Cardiac muscle cell (in vitro differentiated cells and primary cell): ENCODE measurements at regions not wholly inside any gene's neighbourhood (a gene's known extent, or its start where the extent isn't known, plus 50 kb on each side); places are given as distances from the start of the nearest gene placed in this dataset.

Experiments
- DNase-seq, 2 donors: peaks; one replicate each; pipeline versions ENCODE4 v3.0.0 to v3.0.0-alpha.2; 2010 to 2017; ENCODE audit warnings: low read depth in 1 of 2, low spot score in 1 of 2
- H3K27ac ChIP-seq: fragments of 200-600 bp; sonication (generic); 2 replicates; pipeline ENCODE4 v1.5.1; 2016
- H3K27me3 ChIP-seq: fragments of 200-600 bp; sonication (generic); 2 replicates; pipeline ENCODE4 v1.6.0; 2016; ENCODE audit warnings: control low read depth
- H3K36me3 ChIP-seq: fragments of 200-600 bp; sonication (generic); 2 replicates; pipeline ENCODE4 v1.5.1; 2016; ENCODE audit warnings: control low read depth
- H3K4me1 ChIP-seq: fragments of 200-600 bp; sonication (generic); 2 replicates; pipeline ENCODE4 v1.8.1; 2017; ENCODE audit warnings: low read depth, mild to moderate bottlenecking, mixed run types
- H3K4me3 ChIP-seq: fragments of 200-600 bp; sonication (generic); 2 replicates; pipeline ENCODE4 v1.5.1; 2016; ENCODE audit warnings: mild to moderate bottlenecking
- H3K9me3 ChIP-seq: fragments of 200-600 bp; sonication (generic); 2 replicates; pipeline ENCODE4 v1.5.1; 2017; ENCODE audit warnings: low read depth, mild to moderate bottlenecking, control low read depth
- CTCF ChIP-seq: IDR thresholded peaks from 2 replicates; pipeline ENCODE4 v1.5.1; 2012; ENCODE audit warnings: low read depth, mild to moderate bottlenecking, low read length

GRCh38 chr16:76724181-76724580 is 447.0 kb downstream of the CNTNAP4 start:
- no peak for TF ChIP-seq CTCF
- H3K9me3 ChIP-seq = no peaks in the 10 kb centered on the region
- no peak overlapping the region for H3K27ac ChIP-seq
- H3K27me3 ChIP-seq = no peaks in the 10 kb centered on the region
- DNase-seq = no peak
- no peaks in the 10 kb centered on the region for H3K36me3 ChIP-seq
- no peaks in the 10 kb centered on the region for H3K4me1 ChIP-seq
- no peak overlapping the region for H3K4me3 ChIP-seq

DNA sequence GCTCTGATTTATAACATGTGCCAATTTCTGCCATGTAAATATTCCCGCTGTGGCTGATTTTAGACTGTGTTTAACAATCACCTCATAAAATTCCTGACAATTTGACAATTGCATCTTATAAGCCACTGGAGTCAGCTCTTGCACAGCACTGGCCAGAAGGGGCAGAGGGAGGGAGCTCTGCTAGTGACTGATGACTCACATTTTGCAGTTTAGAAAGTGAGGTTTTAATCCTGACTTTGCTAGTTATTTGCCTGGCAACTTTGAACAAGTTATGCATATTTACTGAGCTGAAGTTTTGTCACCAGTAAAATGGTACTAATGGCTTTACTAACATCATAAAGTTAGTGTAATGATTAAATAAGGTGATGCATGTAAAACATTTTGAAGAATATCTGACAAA is 452.3 kb downstream of the CNTNAP4 start:
- Histone ChIP-seq H3K36me3 (no peaks in the 10 kb centered on the region), H3K4me3 (no peak overlapping the region), H3K4me1 (no peaks in the 10 kb centered on the region), H3K9me3 (no peaks in the 10 kb centered on the region), H3K27ac (no peak overlapping the region), H3K27me3 (no peaks in the 10 kb centered on the region)
- no peak for DNase-seq
- no peak for TF ChIP-seq CTCF

DNA sequence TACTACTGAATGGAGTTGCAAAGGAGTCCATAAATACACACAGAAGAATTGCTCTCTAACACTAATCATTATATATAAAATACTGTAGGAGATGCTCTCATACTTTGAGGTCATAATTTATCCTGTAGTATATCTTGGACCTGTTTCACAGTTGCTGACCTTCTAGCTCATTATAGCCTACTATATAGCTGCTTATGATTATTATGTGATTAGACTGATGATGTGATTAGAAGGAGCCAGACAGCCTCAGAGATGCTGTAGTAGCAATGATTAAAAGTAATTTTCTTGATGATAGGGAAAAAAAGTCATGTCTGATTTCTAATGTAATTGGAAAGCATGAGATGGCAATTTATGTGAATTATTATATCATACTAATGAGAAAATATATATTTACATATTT is 455.7 kb downstream of the CNTNAP4 start:
- TF ChIP-seq CTCF = no peak
- no peaks in the 10 kb centered on the region for H3K27me3 ChIP-seq
- no peak for DNase-seq
- no peak overlapping the region for H3K4me3 ChIP-seq
- no peaks in the 10 kb centered on the region for H3K4me1 ChIP-seq
- no peak overlapping the region for H3K27ac ChIP-seq
- H3K36me3 ChIP-seq = no peaks in the 10 kb centered on the region
- no peaks in the 10 kb centered on the region for H3K9me3 ChIP-seq

GRCh38 chr16:76741623-76742022 is 449.4 kb upstream of the MON1B start:
- Histone ChIP-seq H3K4me3 (no peak overlapping the region), H3K9me3 (no peaks in the 10 kb centered on the region), H3K36me3 (no peaks in the 10 kb centered on the region), H3K4me1 (no peaks in the 10 kb centered on the region), H3K27me3 (no peaks in the 10 kb centered on the region), H3K27ac (no peak overlapping the region)
- DNase-seq = no peak
- no peak for TF ChIP-seq CTCF

DNA sequence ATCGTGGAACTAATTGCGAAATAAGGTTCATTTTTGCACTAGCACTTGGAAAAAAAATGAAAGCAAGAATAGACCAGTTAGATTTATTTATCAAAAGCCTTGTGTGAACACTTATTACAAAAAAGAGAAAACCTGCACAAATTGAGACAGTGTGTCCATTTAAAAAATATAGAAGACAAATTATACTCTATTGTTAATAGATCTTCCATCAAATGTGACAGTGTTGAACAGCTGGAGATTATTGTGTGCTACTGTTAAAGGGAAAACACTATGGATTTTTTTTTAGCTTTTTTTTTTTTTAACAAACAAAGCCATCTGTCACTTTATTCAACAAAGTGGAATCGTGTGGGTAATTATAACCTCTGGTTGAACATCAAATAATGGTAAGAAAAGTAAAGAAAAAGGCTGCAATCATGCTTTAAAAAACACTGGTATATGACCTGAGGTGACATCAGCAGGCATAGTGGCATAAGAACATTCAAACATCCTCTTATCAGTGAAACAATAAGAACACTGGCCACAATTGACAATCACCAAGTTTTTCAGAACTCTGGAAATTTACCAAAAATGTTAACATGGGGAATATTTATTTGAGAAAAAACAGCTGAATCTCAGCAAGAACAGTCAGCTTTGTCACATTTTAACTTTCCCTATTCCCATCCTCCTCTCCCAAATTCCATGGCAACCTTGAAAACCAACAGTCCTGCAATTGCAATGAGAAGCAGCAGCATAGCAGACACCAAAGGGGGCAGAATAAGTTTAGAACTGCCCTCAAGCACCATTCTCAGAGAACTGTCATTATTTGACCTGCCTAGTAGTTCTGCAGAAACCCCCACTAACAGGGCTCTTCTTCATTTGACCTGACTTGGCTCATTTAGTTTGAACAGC is 442.3 kb upstream of the MON1B start:
- Histone ChIP-seq H3K27me3 (no peaks in the 10 kb centered on the region), H3K4me3 (no peak overlapping the region), H3K4me1 (no peaks in the 10 kb centered on the region), H3K9me3 (no peaks in the 10 kb centered on the region), H3K27ac (no peak overlapping the region), H3K36me3 (no peaks in the 10 kb centered on the region)
- DNase-seq = no peak
- no peak for TF ChIP-seq CTCF
